DND-41 (cell line): ENCODE measurements at regions not wholly inside any gene's neighbourhood (a gene's known extent, or its start where the extent isn't known, plus 50 kb on each side); places are given as distances from the start of the nearest gene placed in this dataset.

Experiments used
- ATAC-seq: fragments of 200-7000 bp; cut with Tn5 transposase; 3 replicates; pipeline ENCODE4 v1.9.1; 2021; ENCODE audit warnings: low read depth; ENCODE audit not compliant: insufficient read depth
- DNase-seq: peaks from one replicate; pipeline ENCODE4 v3.0.0-alpha.2; 2020
- H2AFZ ChIP-seq: 2 replicates; pipeline ENCODE4 v1.6.0; 2012; ENCODE audit warnings: low read depth, low read length
- H3K27ac ChIP-seq: 2 replicates; pipeline ENCODE4 v1.5.1; 2012; ENCODE audit warnings: low read length, inconsistent platforms
- H3K27me3 ChIP-seq: fragments of 200-600 bp; sonication (generic); 2 replicates; pipeline ENCODE4 v1.6.0; 2012; ENCODE audit warnings: low read length, mild to moderate bottlenecking, inconsistent platforms; ENCODE audit not compliant: insufficient read depth, poor library complexity
- H3K36me3 ChIP-seq: 2 replicates; pipeline ENCODE4 v1.5.1; 2012; ENCODE audit warnings: low read length, inconsistent platforms; ENCODE audit not compliant: insufficient read depth
- H3K4me1 ChIP-seq: 2 replicates; pipeline ENCODE4 v1.5.1; 2012; ENCODE audit warnings: mild to moderate bottlenecking, low read length; ENCODE audit not compliant: insufficient read depth
- H3K4me2 ChIP-seq: 2 replicates; pipeline ENCODE4 v1.6.0; 2012; ENCODE audit warnings: mild to moderate bottlenecking, moderate library complexity, low read length, inconsistent platforms; ENCODE audit not compliant: insufficient read depth
- H3K4me3 ChIP-seq, 2 experiments: fragments of 200-600 bp in 1 of 2; shearing (Covaris generic) in 1 of 2; 2 replicates each; pipeline ENCODE4 v1.5.1; 2012 to 2016; ENCODE audit warnings: inconsistent platforms in 2 of 2, low read length in 2 of 2, mild to moderate bottlenecking in 2 of 2, low read depth in 1 of 2, moderate library complexity in 1 of 2
- H3K79me2 ChIP-seq: 2 replicates; pipeline ENCODE4 v1.6.0; 2012; ENCODE audit warnings: low read length, inconsistent platforms; ENCODE audit not compliant: insufficient read depth
- H3K9ac ChIP-seq: 2 replicates; pipeline ENCODE4 v1.6.0; 2012; ENCODE audit warnings: low read depth, mild to moderate bottlenecking, inconsistent platforms, low read length, moderate library complexity
- H3K9me3 ChIP-seq: 2 replicates; pipeline ENCODE4 v1.5.1; 2012; ENCODE audit warnings: low read length, moderate library complexity, mild to moderate bottlenecking, inconsistent platforms; ENCODE audit not compliant: insufficient read depth, severe bottlenecking
- H4K20me1 ChIP-seq: 2 replicates; pipeline ENCODE4 v1.6.0; 2012; ENCODE audit warnings: low read length; ENCODE audit not compliant: insufficient read depth
- CTCF ChIP-seq: IDR thresholded peaks from 2 replicates; pipeline ENCODE4 v1.5.1; 2012; ENCODE audit warnings: borderline replicate concordance, low read length, moderate library complexity, mild to moderate bottlenecking; ENCODE audit not compliant: poor library complexity, severe bottlenecking; ENCODE audit errors: extremely low read depth
- EZH2 ChIP-seq: IDR thresholded peaks from 3 replicates; pipeline ENCODE4 v1.6.1; 2012; ENCODE audit warnings: borderline replicate concordance, low read depth, mild to moderate bottlenecking, moderate library complexity, low read length, inconsistent platforms; ENCODE audit not compliant: severe bottlenecking

- ATAC-seq (no peak), DNase-seq (no peak)
- H3K9me3 ChIP-seq: no peaks in the 10 kb centered on the region
- H3K9ac ChIP-seq: no peak overlapping the region
- H4K20me1 ChIP-seq: no peaks in the 10 kb centered on the region
- H3K27me3 ChIP-seq: peaks cover 3% of the 10 kb centered on the region
- H3K36me3 ChIP-seq: no peaks in the 10 kb centered on the region
- no peak overlapping the region for H3K27ac ChIP-seq
- no peak overlapping the region for H3K4me3 ChIP-seq
- H2AFZ ChIP-seq: no peak overlapping the region
- TF ChIP-seq EZH2: no peak
- TF ChIP-seq CTCF: no peak
- H3K79me2 ChIP-seq: no peaks in the 10 kb centered on the region
- no peaks in the 10 kb centered on the region for H3K4me1 ChIP-seq
- H3K4me2 ChIP-seq: no peak overlapping the region
Measured at GRCh38 chr4:146076081-146076480, 99.4 kb upstream of the LSM6 start.

DNA sequence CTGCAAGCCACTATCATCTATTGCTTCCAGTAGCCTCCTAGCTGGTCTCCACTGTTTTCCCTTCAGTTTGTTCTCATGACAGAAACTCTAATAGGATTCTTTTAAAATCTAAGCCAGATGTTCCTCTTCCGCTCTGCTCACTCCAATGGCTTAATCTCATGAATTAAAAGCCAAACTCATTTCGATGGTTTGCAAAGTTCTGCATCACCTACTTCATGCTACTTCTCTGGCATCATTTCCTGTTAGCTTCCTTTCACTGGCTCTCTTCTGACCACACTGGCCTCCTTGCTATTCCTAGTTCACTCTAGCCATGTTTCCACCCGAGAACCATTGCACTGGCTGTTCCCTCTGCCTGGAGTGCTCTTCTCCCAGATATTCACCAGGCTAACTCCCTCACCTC is 102.0 kb upstream of the LSM6 start:
- H2AFZ ChIP-seq: no peak overlapping the region
- H3K36me3 ChIP-seq: no peaks in the 10 kb centered on the region
- ATAC-seq: no peak
- H3K9ac ChIP-seq: no peak overlapping the region
- no peaks in the 10 kb centered on the region for H4K20me1 ChIP-seq
- TF ChIP-seq EZH2 (no peak), CTCF (no peak)
- no peaks in the 10 kb centered on the region for H3K4me1 ChIP-seq
- no peak overlapping the region for H3K27ac ChIP-seq
- H3K9me3 ChIP-seq: no peaks in the 10 kb centered on the region
- H3K4me3 ChIP-seq: no peak overlapping the region
- H3K4me2 ChIP-seq: no peak overlapping the region
- no peaks in the 10 kb centered on the region for H3K79me2 ChIP-seq
- H3K27me3 ChIP-seq: peaks cover 6% of the 10 kb centered on the region
- no peak for DNase-seq

- H3K4me1 ChIP-seq: no peaks in the 10 kb centered on the region
- DNase-seq (no peak), ATAC-seq (no peak)
- no peaks in the 10 kb centered on the region for H3K79me2 ChIP-seq
- no peaks in the 10 kb centered on the region for H3K9me3 ChIP-seq
- no peak overlapping the region for H3K27ac ChIP-seq
- H4K20me1 ChIP-seq: no peaks in the 10 kb centered on the region
- TF ChIP-seq CTCF (no peak), EZH2 (no peak)
- H2AFZ ChIP-seq: no peak overlapping the region
- H3K9ac ChIP-seq: no peak overlapping the region
- no peak overlapping the region for H3K4me2 ChIP-seq
- H3K4me3 ChIP-seq: no peak overlapping the region
- H3K27me3 ChIP-seq: peaks cover 6% of the 10 kb centered on the region
- H3K36me3 ChIP-seq: no peaks in the 10 kb centered on the region
Measured at GRCh38 chr4:146072376-146072775, 103.1 kb upstream of the LSM6 start.

DNA sequence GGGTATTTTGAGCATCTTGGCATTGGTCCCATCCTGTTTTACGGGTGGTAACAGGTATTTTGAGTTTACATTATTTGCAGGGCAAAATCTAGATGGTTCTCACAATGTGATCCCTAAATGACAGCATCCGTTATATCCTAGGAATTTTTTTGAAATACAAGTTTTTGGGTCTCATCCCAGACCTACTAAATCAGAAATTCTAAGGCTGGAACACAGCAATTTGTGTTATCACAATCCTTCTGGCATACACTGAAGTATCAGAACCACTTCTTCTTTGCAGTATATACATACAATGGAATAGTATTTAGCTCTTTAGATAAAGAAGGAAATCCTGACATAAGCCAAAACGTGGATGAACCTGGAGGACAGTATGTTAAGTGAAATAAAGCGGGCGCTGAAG is 104.1 kb upstream of the LSM6 start:
- Histone ChIP-seq H3K4me2 (no peak overlapping the region), H3K36me3 (no peaks in the 10 kb centered on the region), H3K4me3 (no peak overlapping the region), H3K27me3 (peaks cover 6% of the 10 kb centered on the region), H3K9ac (no peak overlapping the region), H3K4me1 (no peaks in the 10 kb centered on the region), H3K27ac (no peak overlapping the region), H3K79me2 (no peaks in the 10 kb centered on the region), H3K9me3 (no peaks in the 10 kb centered on the region), H4K20me1 (no peaks in the 10 kb centered on the region), H2AFZ (no peak overlapping the region)
- no peak for DNase-seq
- ATAC-seq: no peak
- TF ChIP-seq EZH2 (peak; percentile 66), CTCF (no peak)
